Muscle layer of duodenum (tissue), 2 donors: ENCODE measurements at regions not wholly inside any gene's neighbourhood (a gene's known extent, or its start where the extent isn't known, plus 50 kb on each side); places are given as distances from the start of the nearest gene placed in this dataset.

Source experiments
- H3K27ac ChIP-seq: one replicate; pipeline ENCODE4 v1.7.0; 2013; ENCODE audit warnings: mild to moderate bottlenecking, low read length
- H3K27me3 ChIP-seq: one replicate; pipeline ENCODE4 v1.7.0; 2013; ENCODE audit warnings: low read depth, mild to moderate bottlenecking, control low read depth, low read length
- H3K36me3 ChIP-seq, 2 donors: one replicate each; pipeline ENCODE4 v1.7.0; 2013; ENCODE audit warnings: low read length in 2 of 2, control low read depth in 1 of 2, mild to moderate bottlenecking in 1 of 2; ENCODE audit not compliant: insufficient read depth in 2 of 2, control insufficient read depth in 1 of 2
- H3K4me1 ChIP-seq, 2 donors: one replicate each; pipeline ENCODE4 v1.7.0; 2013; ENCODE audit warnings: low read length in 2 of 2, mild to moderate bottlenecking in 2 of 2, control low read depth in 1 of 2, moderate library complexity in 1 of 2; ENCODE audit not compliant: insufficient read depth in 2 of 2, control insufficient read depth in 1 of 2
- H3K4me3 ChIP-seq, 2 donors: one replicate each; pipeline ENCODE4 v1.7.0; 2013; ENCODE audit warnings: low read length in 2 of 2, low read depth in 1 of 2, mild to moderate bottlenecking in 1 of 2
- H3K9me3 ChIP-seq, 2 donors: one replicate each; pipeline ENCODE4 v1.7.0; 2013; ENCODE audit warnings: low read length in 2 of 2, control low read depth in 1 of 2, mild to moderate bottlenecking in 1 of 2; ENCODE audit not compliant: control insufficient read depth in 1 of 2
- donor health status: healthy.

DNA sequence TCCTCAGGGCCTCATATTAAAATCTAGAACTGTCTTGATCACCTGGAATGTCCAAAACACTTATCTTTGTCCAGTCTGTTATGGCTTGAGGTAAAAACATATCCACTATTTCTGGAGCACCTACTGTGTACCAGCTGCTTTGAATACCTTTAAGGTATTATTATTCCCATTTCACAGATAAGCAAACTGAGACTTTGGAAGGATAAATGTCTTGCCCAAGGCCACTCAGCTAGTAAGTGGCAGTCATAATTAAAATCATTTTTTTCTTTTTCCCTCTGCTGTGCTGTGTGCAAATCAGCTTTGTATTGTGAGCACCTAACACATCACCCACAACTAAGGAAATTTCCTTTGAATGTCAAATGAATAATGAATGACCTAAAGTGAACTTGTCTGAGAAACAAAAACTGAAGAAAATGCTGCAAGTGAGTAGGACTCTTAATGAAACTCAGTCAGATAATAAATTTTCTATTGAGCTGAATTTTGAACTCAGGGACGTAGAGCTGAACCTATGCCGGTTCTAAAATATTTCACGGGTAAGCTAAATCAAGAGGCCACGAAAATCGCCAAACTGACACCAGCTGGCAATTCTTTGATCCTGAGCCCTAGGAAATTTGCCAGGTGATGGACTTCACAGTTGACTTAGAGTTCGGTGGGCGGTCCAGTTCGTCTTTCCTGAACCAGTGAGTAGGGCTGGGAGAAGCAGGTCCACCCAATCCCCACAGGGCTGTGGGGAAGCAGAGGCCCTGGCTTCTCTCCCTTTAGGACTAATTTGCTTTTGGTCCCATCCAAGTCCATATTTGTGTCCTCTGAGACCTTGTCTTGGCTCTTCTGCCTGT lies 159.7 kb upstream of the PWP1 start:
- no peak overlapping the region for H3K4me3 ChIP-seq
- no peaks in the 10 kb centered on the region for H3K4me1 ChIP-seq
- H3K27ac ChIP-seq = no peak overlapping the region
- H3K9me3 ChIP-seq = peaks cover 0 to 5% of the 10 kb centered on the region in 2 donors
- H3K27me3 ChIP-seq = no peaks in the 10 kb centered on the region
- H3K36me3 ChIP-seq = no peaks in the 10 kb centered on the region

DNA sequence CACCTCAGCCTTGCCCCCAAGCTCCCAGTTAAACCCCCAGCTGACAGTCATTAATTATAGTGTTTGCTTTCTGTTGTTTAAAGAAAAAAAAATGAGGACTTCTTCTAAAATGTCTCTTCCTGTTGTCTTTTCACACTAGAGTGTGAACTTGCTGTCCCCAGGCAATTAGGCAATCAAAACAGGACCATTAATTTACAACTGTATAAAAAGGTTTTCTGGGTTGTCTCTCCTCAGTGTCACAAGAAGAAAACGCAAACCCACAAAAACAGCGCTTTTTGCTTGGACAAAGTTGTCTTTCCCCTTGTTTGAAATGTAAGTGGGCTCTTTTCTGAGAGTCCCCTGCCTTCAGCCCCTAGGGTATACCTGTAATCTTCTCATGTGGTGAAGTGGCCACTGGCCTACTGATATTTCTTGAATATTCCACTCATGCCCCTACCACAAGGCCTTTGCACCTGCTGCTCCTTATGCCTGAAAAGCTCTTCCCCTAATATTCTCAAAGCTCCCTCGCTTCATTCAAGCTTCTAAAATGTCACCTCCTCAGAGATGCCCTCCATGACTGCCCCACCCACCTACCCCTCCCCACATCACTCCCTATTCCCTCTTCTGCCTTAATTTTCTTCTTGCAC lies 158.9 kb upstream of the PWP1 start:
- Histone ChIP-seq H3K9me3 (peaks cover 0 to 5% of the 10 kb centered on the region in 2 donors), H3K27ac (no peak overlapping the region), H3K36me3 (no peaks in the 10 kb centered on the region), H3K4me1 (no peaks in the 10 kb centered on the region), H3K27me3 (no peaks in the 10 kb centered on the region), H3K4me3 (no peak overlapping the region)

DNA sequence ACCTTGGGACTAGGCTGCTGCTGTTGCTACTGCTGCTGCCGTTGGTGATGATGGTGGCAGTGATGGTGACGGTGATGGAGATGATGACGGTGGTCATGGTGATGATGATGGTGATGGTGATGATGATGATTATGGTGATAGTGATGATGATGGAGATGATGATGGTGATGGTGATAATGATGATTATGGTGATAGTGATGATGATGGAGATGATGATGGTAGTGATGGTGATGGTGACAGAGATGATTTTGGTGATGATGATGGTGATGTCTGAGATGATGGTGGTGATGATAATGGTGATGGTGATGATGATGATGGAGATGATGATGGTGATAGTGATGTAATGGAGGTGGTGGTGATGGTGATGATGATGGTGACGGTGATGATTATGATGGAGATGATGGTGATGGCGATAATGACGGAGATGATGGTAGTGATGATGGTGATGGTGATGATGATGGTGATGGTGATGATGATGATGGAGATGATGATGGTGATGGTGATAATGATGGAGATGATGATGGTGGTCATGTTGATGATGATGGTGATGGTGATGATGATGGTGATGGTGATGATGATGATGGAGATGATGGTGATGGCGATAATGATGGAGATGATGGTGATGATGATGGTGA lies 156.8 kb upstream of the PWP1 start:
- H3K4me3 ChIP-seq = no peak overlapping the region

DNA sequence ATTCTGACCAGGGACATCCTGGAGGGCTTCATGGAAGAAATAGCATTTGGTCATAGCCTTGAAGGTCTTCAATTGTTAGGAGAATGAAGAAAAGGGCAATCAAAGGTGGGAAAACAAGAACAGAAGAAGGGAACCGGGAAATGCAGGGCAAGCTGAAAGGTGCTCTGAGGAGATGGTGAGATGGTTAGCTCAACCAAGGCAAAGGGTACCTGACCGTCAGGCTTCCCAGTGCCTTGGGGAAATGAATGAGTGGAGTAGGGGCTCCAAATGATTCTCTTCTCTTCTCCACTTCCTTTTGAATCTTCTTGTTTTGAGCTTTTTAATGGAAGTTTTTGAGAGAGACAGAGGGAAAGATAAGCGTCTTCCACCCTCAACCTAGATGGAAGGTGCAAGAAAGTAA lies 155.6 kb upstream of the PWP1 start:
- no peak overlapping the region for H3K27ac ChIP-seq
- no peaks in the 10 kb centered on the region for H3K36me3 ChIP-seq
- H3K27me3 ChIP-seq = no peaks in the 10 kb centered on the region
- peaks cover 0 to 8% of the 10 kb centered on the region in 2 donors for H3K9me3 ChIP-seq
- H3K4me1 ChIP-seq = no peaks in the 10 kb centered on the region
- no peak overlapping the region for H3K4me3 ChIP-seq

More for the DNA sequence above, 156.8 kb upstream of the PWP1 start:
- Histone ChIP-seq H3K27me3 (no peaks in the 10 kb centered on the region), H3K9me3 (peaks cover 0 to 8% of the 10 kb centered on the region in 2 donors), H3K4me1 (no peaks in the 10 kb centered on the region), H3K27ac (no peak overlapping the region), H3K36me3 (no peaks in the 10 kb centered on the region)

DNA sequence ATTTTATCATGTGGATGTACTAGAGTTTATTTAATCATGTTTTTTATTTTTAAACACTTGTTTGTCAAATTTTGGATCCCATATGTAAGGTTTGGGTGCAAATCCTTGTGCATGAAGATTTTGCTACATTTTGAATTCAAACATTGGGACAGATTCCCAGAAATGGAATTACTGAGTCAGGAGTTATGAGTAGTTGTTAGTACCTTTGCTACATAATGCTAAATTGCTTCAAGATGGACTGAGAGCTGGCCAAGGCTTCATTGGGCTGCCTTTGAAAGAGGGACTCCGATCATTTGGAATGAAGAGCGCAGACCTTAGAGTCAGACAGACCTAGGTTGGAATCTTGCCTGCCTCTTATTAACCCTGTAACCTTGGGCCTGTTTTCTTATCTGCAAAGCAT lies 154.9 kb upstream of the PWP1 start:
- no peak overlapping the region for H3K27ac ChIP-seq
- H3K36me3 ChIP-seq = no peaks in the 10 kb centered on the region
- peaks cover 0 to 8% of the 10 kb centered on the region in 2 donors for H3K9me3 ChIP-seq
- no peaks in the 10 kb centered on the region for H3K4me1 ChIP-seq
- H3K27me3 ChIP-seq = no peaks in the 10 kb centered on the region
- H3K4me3 ChIP-seq = no peak overlapping the region

DNA sequence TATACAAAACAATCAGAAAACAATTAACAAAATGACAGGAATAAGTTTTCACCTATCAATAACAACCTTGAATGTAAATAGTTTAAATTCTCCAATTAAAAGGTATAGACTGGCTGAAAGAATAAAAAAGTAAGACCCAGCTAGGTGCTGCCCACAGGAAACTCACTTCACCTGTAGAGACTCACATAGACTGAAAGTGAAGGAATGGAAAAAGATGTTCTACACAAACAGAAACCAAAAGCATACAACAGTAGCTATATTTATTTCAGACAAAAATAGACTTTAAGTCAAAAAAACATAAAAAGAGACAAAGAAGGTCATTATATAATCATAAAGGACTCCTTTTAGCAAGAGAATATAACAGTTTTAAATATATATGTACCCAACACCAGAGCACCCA lies 152.4 kb upstream of the PWP1 start:
- no peaks in the 10 kb centered on the region for H3K36me3 ChIP-seq
- H3K4me1 ChIP-seq = no peaks in the 10 kb centered on the region
- H3K9me3 ChIP-seq = peaks cover 0 to 8% of the 10 kb centered on the region in 2 donors
- H3K4me3 ChIP-seq = no peak overlapping the region
- no peaks in the 10 kb centered on the region for H3K27me3 ChIP-seq
- H3K27ac ChIP-seq = no peak overlapping the region

DNA sequence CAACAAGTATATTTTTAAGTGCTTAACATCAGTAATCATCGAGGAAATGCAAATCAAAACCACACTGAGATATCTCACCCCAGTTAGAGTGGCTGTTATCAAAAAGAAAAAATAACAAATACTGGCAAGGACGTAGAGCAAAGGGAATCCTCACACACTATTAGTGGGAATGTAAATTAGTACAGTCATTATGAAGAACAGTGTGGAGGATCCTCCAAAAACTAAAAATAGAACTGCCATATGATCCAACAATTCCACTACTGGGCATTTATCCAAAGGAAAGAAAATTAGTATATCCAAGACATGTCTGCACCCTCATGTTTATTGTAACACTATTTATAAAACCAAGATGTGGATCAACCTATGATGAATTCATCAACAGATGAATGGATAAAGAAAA lies 149.0 kb upstream of the PWP1 start:
- H3K27ac ChIP-seq = no peak overlapping the region

DNA sequence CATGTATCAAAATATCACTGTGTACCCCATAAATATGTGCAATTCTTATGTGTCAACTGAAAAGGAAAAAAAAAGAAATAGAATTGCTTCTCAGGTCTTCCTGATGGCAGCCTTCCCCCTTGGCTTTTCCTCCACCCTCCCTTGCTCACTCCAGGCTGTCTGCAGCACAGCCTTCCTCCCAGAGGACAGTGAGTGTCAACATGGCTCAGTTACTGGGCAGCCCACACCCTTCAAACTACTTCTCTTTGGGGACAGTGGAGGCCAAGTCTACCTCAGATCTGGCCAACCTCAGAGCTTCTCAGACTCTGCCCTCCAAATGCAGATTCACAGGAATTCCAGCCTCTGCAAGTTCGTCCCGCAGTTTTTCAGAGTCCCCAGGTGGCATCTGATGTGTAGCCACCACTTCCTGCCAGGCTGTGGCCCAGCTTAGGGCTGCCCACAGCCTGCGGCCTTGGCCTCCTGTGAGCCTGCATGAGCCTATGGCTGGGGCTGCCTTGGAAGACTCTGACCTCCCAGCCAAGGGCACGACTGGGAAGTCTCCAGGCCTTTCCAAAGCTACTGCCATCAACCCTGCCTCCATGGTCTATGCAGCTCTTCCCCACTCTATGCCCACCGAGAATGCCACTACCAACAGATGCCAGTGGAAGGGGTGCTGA lies 148.0 kb upstream of the PWP1 start:
- Histone ChIP-seq H3K36me3 (no peaks in the 10 kb centered on the region), H3K9me3 (no peaks in the 10 kb centered on the region), H3K4me3 (no peak overlapping the region)

More for the DNA sequence above, 149.0 kb upstream of the PWP1 start:
- no peaks in the 10 kb centered on the region for H3K27me3 ChIP-seq
- H3K4me1 ChIP-seq = no peaks in the 10 kb centered on the region
- peaks cover 0 to 8% of the 10 kb centered on the region in 2 donors for H3K9me3 ChIP-seq
- no peaks in the 10 kb centered on the region for H3K36me3 ChIP-seq
- no peak overlapping the region for H3K4me3 ChIP-seq

DNA sequence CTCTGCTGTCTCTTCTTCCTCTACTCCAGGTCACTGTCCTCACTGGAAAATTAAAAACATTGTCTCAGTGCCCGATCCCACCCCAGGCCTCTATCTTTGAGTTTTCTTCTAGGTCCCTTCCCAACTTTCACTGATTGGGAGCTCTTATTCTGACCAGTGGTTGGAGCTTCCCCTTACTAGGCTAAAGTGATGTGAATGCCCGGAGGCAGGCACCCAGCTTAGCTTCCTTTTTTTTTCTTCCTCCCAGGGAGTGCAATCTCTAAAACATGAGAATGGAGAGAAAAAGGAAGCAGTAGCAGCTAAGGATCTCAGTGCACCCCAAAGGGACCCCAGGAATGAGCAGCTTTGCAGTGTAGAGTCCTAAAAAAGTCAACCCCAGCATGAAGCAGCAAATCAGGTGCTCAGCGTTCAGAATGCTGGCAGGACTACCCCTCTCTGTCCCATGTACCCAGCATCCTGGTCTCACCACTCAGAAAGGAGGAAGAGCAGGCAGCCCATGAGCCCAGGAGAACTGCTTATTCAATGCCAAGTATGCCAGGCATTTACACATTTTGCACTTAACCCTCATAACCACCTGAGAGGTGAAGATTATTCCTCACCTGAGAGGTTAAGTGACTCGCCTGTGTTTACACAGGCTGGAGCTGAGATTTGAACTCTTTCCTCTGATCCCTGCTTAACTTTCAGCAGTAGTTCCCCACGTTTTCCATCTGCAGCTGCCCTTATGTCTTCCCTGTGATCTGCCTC lies 146.2 kb upstream of the PWP1 start:
- Histone ChIP-seq H3K36me3 (no peaks in the 10 kb centered on the region), H3K27me3 (no peaks in the 10 kb centered on the region), H3K4me1 (no peaks in the 10 kb centered on the region), H3K4me3 (no peak overlapping the region), H3K27ac (no peak overlapping the region), H3K9me3 (no peaks in the 10 kb centered on the region)

More for the DNA sequence above, 148.0 kb upstream of the PWP1 start:
- Histone ChIP-seq H3K4me1 (no peaks in the 10 kb centered on the region), H3K27ac (no peak overlapping the region), H3K27me3 (no peaks in the 10 kb centered on the region)

DNA sequence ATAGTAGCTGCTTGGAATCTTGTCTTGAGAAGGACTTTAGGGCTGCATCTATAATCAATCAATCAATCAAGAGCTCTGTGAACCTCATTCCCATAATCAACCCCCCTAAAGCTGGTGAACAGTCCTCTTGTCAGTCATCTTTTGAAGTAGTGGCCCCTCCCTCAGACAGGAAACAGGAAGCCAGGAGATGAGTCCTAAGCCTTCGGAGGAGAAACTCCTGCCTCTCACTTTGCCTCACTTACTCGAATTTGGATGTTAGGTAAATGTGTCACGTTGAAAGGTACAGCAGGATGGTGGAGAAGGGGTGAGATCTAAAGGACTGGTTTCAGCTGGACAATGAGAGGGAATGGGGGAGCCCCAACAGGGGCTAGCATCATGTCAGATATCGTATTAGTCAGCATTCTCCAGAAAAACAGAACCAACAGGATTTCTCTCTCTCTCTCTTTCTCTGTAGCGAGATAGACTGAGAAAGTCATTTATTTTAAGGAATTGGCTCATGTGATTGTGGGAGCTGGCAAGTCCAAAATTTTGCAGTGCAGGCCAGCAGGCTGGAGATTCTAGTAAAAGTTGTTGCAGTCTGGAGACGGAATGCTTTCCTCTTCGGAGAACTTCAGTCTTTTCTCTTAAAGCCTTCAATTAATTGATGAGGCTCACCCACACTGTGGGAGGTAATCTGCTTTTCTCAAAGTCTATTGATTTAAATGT lies 144.4 kb upstream of the PWP1 start:
- Histone ChIP-seq H3K4me1 (no peaks in the 10 kb centered on the region), H3K27ac (no peak overlapping the region), H3K9me3 (no peaks in the 10 kb centered on the region), H3K27me3 (no peaks in the 10 kb centered on the region), H3K4me3 (no peak overlapping the region), H3K36me3 (no peaks in the 10 kb centered on the region)
